NOMO-1 treated with DMSO at 0.1 percent for 48 hours (cell line): ENCODE measurements at regions not wholly inside any gene's neighbourhood (a gene's known extent, or its start where the extent isn't known, plus 50 kb on each side); places are given as distances from the start of the nearest gene placed in this dataset.
"Not testable (repeated sequence)": the region's sequence is repeated elsewhere in the genome, so short reads cannot be mapped to it uniquely, and the experiment has no call there.

Experiments
- DNase-seq: peaks from one replicate; lab custom pipeline; 2025; ENCODE audit not compliant: unreplicated experiment; lab: John Stamatoyannopoulos, UW

- DNase-seq, result no peak
Observed at GRCh38 chr1:102687383-102687782, 420.9 kb downstream of the COL11A1 start.

DNA sequence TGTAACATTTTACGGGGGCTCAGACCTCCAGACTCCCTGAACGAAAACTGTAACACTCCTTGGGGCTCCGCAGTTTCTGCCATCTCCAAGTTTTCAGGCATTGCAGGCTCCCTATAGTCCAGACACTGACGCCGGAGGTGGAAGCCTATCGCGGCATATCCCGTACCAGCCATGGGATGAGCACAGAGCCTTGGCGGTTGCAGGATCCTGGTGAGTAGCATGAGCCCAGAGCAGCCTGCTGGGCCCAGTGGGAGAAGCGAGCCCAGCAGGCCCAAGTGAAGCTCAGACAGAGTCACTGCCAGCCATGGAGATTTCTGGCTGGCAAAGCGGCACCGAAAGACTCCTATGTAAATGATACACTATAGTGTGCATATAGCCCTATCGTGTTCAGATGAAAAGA is 446.8 kb downstream of the COL11A1 start:
- DNase-seq, result no peak

- DNase-seq, result not testable (repeated sequence)
Observed at GRCh38 chr1:102659876-102660483, 448.3 kb downstream of the COL11A1 start.

DNA sequence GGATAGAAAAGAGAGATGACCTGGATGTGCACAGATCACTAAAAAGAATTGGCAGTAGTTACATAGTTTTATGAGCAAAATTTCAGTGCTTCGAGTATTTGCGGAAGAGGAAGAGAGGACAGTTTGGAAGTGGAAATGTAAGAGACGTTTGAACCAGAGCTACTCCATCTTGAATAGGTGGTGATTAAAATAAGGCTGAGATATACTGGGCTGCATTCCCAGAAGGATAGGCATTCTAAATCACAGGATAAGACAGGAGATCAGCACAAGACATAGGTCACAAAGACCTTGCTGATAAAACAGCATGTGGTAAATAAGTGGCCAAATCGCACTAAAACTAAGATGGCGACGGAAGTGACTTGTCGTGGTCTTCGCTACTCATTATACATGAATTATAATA is 453.3 kb downstream of the COL11A1 start:
- no peak for DNase-seq

- DNase-seq, result no peak
Observed at GRCh38 chr1:102640872-102641271, 467.4 kb downstream of the COL11A1 start.

DNA sequence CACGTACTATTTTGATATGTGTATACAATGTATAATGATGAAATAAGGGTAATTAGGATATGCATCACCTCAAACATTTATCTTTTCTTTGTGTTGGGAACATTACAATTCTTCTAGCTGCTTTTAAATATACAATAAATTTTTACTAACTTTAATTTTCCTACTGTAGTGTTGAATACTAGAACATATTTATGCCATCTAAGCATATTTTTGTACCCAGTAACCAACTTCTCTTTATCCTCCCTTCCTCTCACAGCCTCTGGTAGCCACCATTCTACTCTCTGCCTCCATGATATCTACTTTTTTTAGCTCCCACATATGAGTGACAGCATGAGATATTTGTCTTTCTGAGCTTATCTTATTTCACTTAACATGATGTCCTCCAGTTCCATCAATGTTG is 468.0 kb downstream of the COL11A1 start:
- no peak for DNase-seq

DNA sequence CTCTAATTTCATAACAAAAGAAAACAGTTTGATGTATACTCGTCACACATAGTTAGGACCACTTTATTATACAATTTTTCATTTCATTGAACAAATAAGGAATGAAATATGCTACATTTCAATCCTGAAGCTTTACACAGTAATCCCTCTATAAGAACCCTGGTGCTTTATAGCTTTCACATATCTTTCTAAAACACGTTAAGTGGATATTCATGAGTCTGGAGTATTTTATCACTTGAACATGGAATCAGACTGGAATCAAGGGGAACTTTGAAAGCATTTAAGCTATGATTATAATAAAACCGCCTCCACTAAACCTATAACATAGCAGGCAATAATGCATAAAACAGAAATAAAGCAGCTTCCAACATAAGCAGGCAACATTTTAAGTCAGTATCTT is 476.6 kb downstream of the COL11A1 start:
- DNase-seq, result no peak

GRCh38 chr1:102630041-102630440 is 478.3 kb downstream of the COL11A1 start:
- DNase-seq, result no peak

- DNase-seq, result no peak
Observed at GRCh38 chr1:102628109-102628613, 480.2 kb downstream of the COL11A1 start.

GRCh38 chr1:102627145-102627544 is 481.2 kb downstream of the COL11A1 start:
- no peak for DNase-seq

- DNase-seq, result no peak
Observed at GRCh38 chr1:102615896-102616295, 492.4 kb downstream of the COL11A1 start.

DNA sequence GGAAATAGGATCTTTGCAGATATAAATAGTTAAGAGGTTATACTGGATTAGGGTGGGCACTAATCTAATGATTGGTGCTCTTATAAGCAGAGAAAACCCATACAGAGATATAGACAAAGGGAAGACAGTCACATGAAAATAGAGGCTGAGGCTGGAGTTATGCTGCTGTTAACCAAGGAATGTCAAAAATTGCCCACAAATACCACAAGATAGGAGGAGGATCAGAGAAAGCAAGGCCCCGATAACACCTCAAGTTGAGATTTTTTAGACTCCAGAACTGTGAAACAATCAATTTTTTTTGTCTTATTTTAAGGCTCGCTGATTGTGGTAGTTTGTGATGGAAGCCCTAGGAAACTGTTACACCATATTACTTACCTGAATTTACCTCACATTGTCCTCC is 513.2 kb downstream of the COL11A1 start:
- no peak for DNase-seq

GRCh38 chr1:102593276-102593675 is 515.0 kb downstream of the COL11A1 start:
- no peak for DNase-seq

DNA sequence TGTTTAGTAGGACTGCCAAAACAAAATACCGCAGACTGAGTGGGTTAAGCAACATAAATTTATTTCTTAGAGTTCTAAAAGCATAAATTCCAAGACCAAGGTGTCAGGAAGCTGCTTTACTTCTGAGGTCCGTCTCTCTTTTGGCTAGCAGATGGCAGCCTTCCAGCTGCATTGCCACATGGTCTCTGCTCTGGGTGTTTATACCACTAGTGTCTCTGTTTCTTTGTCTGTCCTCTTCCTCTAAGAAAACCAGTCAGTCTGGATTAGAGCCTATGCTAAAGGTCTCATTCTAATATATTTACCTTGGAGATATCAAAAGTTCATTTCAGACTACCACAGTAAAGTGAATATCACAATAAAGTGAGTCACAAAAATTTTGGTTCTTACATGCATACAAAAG is 519.8 kb downstream of the COL11A1 start:
- DNase-seq, result no peak

- DNase-seq, result no peak
Observed at GRCh38 chr1:102586022-102586421, 522.3 kb downstream of the COL11A1 start.

- no peak for DNase-seq
Observed at GRCh38 chr1:102580806-102581205, 527.5 kb downstream of the COL11A1 start.

- no peak for DNase-seq
Observed at GRCh38 chr1:102578804-102579203, 529.5 kb downstream of the COL11A1 start.

DNA sequence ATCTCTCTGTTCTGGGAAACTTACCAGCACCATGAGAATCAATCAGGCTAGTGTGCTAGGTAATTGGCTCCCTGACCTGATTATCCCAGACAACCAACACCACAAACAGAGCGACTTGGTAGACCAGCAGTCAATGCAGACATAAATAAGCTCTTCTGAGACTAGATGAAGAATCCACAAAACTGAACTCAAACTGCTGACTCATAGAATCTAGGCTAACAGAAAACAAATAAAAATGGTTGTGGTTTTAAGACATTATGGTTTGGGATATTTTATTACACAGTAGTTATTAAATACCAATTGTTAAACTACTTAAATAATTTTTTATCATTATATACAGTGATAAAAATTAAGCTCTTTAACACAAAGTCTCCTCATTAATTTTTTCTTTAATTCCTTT is 535.7 kb downstream of the COL11A1 start:
- no peak for DNase-seq

DNA sequence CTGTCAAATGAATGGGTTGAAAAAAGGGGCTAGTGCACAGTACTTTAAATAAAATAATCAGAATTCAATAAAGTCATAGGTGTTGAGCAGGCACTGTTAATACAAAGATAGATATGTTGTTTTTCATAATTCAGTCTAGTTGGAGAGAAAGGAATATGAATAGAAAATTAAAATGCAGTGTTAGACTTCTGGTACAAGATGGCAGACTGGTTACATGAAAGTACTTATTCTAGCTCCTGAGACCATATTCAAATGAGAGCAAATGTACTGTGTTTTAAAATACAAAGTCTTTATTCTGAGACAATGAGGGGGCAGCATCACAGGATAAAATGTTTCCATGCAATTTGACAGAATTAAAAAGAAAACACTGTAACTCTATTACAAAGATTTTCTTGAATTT is 542.1 kb downstream of the COL11A1 start:
- no peak for DNase-seq

DNA sequence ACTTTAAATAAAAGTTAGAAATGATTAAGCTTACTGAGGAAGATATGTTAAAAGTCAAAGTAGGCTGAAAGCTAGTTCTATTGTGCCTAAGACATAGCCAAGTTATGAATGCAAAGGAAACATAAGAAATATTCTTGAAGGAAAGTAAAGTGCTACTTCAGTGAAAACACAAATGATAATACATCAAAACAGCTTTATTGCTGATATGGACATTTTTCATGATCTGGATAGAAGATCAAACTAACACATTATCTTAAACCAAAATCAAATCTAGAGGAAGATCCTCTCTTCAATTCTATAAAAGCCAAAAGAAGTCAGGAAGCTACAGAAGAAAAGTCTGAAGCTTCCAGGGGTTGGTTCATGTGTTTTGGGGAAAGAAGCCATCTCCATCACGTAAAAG is 545.9 kb downstream of the COL11A1 start:
- DNase-seq, result no peak

DNA sequence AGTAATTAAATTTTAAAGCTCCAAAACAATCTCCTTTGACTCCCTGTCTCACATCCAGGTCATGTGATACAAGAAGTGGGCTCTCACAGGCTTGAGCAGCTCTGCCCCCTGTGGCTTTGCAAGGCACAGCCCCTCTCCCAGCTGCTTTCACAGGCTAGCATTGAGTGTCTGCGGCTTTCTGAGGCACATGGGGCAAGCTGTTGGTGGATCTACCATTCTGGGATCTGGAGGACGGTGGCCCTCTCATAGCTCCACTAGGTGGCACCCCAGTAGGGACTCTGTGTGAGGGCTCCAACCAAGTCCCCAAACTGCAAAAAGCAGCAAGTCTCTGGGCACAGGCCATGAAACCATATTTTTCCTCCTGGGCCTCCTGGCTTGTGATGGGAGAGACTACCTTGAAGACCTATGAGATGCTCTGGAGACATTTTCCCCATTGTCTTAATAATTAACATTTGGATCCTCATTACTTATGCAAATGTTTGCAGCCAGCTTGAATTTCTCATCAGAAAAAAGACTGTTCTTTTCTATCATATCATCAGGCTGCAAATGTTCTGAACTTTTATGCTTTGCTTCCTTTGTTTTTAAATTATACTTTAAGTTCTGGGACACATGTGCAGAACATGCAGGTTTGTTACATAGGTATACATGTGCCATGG is 554.1 kb upstream of the OLFM3 start:
- peak; percentile 6 for DNase-seq

- DNase-seq, result no peak
Observed at GRCh38 chr1:102546251-102546650, 549.5 kb upstream of the OLFM3 start.
